Suprapubic skin (tissue), 4 donors: ENCODE measurements at regions not wholly inside any gene's neighbourhood (a gene's known extent, or its start where the extent isn't known, plus 50 kb on each side); places are given as distances from the start of the nearest gene placed in this dataset.
"Not testable (repeated sequence)": the region's sequence is repeated elsewhere in the genome, so short reads cannot be mapped to it uniquely, and the experiment has no call there.

Experiments used
- DNase-seq, 2 donors: peaks; one replicate each; pipeline ENCODE4 v3.0.0-alpha.2; 2019; ENCODE audit warnings: low spot score in 2 of 2
- H3K27ac ChIP-seq: fragments of 200-600 bp; sonication (generic); one replicate; pipeline ENCODE4 v1.5.1; 2019
- H3K27me3 ChIP-seq: fragments of 200-600 bp; sonication (generic); one replicate; pipeline ENCODE4 v1.5.1; 2019
- H3K36me3 ChIP-seq: fragments of 200-600 bp; sonication (generic); one replicate; pipeline ENCODE4 v1.5.1; 2019
- H3K4me1 ChIP-seq: fragments of 200-600 bp; sonication (generic); one replicate; pipeline ENCODE4 v1.5.1; 2019
- H3K4me3 ChIP-seq: fragments of 200-600 bp; sonication (generic); one replicate; pipeline ENCODE4 v1.5.1; 2019; ENCODE audit warnings: mild to moderate bottlenecking
- H3K9me3 ChIP-seq: fragments of 200-600 bp; sonication (generic); one replicate; pipeline ENCODE4 v1.5.1; 2019
- CTCF ChIP-seq, 2 donors: fragments of 200-600 bp in 1 of 2; fragments of 450-650 bp in 1 of 2; sonication (generic) in 1 of 2; IDR thresholded peaks; one replicate each; pipeline ENCODE4 v1.5.1; 2016 to 2019; ENCODE audit warnings: antibody characterized with exemption in 2 of 2, mild to moderate bottlenecking in 1 of 2, moderate library complexity in 1 of 2
- EP300 ChIP-seq: sonication (generic); formaldehyde crosslinking; IDR thresholded peaks from one replicate; pipeline ENCODE4 v1.6.1; 2017; ENCODE audit warnings: antibody characterized with exemption
- POLR2A ChIP-seq, 2 donors: fragments of 450-650 bp; IDR thresholded peaks; one replicate each; pipeline ENCODE4 v1.6.1; 2017; ENCODE audit warnings: antibody characterized with exemption in 2 of 2, mild to moderate bottlenecking in 2 of 2, moderate library complexity in 2 of 2
- POLR2AphosphoS5 ChIP-seq, 3 donors: sonication (generic); formaldehyde crosslinking; IDR thresholded peaks; one replicate each; pipeline ENCODE4 v1.6.1; 2017; ENCODE audit warnings: antibody characterized with exemption in 3 of 3
- WGBS: methylation state at CpG from one replicate; pipeline ENCODE4 v1.1.5; 2018; 5-methylcytosine and 5-hydroxymethylcytosine counted together

DNA sequence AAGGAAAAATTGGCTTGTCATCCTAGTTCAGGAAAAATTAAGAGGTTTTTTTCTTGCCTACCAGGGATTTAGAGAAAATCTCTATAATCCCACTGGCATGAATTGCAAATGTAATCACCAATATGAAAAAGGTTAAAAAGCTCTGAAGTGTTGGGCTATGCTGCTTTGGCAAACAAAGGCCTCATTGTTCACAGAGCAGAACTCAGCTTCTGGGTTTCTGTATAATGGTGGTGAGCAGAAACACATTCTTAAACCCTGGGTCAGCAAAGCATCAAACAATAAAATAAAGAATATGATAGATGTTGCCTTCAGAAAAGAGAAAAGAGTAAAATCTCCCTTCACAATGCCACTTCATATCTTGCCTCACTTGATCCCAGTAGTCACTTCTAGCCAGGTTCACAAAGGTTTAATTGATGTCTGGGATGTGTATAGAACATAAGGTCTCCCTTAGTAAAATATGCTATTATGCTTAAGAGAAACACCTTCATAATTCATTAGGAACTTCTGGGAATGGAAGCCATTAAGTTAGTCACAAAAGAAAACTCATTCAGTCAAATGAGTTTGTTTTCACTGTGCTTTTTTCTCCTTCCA is 1255.5 kb upstream of the PHF14 start:
- no peak for DNase-seq
- Histone ChIP-seq H3K4me1 (no peaks in the 10 kb centered on the region), H3K9me3 (no peaks in the 10 kb centered on the region), H3K27ac (no peak overlapping the region), H3K36me3 (no peaks in the 10 kb centered on the region), H3K4me3 (no peak overlapping the region), H3K27me3 (no peaks in the 10 kb centered on the region)
- TF ChIP-seq POLR2A (IDR thresholded peaks at IDR 0.05), result no peak
- no peak for TF ChIP-seq CTCF (IDR thresholded peaks at IDR 0.05)
- no peak for TF ChIP-seq EP300
- TF ChIP-seq POLR2AphosphoS5 (IDR thresholded peaks at IDR 0.05), result no peak

GRCh38 chr7:9719303-9719702 is 1254.4 kb upstream of the PHF14 start:
- Histone ChIP-seq H3K36me3 (no peaks in the 10 kb centered on the region), H3K27me3 (no peaks in the 10 kb centered on the region), H3K4me3 (no peak overlapping the region), H3K9me3 (no peaks in the 10 kb centered on the region), H3K27ac (no peak overlapping the region), H3K4me1 (no peaks in the 10 kb centered on the region)
- DNase-seq, result no peak
- no peak for TF ChIP-seq CTCF (IDR thresholded peaks at IDR 0.05)
- no peak for TF ChIP-seq POLR2AphosphoS5 (IDR thresholded peaks at IDR 0.05)
- no peak for TF ChIP-seq EP300
- no peak for TF ChIP-seq POLR2A (IDR thresholded peaks at IDR 0.05)
- WGBS, result 77% methylated on average over 4 of the region's 4 CpGs

DNA sequence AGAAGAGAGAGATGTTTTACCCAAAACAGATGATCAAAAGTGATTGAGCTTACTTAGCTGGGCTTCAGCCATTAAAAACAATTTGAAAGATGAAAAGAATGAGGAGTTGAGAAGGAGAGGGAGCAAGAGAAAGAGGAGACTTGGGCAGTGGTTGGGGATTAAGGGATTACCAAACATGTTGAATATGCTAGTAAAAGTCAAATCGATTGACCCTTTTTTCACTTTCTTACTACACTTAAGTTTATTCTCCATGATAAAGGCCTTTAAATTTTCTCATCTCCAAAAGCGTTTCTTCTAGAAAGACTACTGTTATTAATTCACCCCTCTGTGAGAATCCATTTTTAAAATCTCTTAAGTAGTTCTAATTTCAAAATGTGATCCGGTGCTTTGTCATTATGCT is 1254.0 kb upstream of the PHF14 start:
- Histone ChIP-seq H3K27me3 (no peaks in the 10 kb centered on the region), H3K4me3 (no peak overlapping the region), H3K36me3 (no peaks in the 10 kb centered on the region), H3K27ac (no peak overlapping the region), H3K9me3 (no peaks in the 10 kb centered on the region), H3K4me1 (no peaks in the 10 kb centered on the region)
- TF ChIP-seq EP300 (no peak), CTCF (IDR thresholded peaks at IDR 0.05) (no peak)
- DNase-seq, result no peak
- 85% methylated on average over 3 of the region's 3 CpGs for WGBS

- WGBS, result 89% methylated on average over 38 of the region's 60 CpGs
- not testable (repeated sequence) for DNase-seq, H3K27ac ChIP-seq
Measured at GRCh38 chr7:9725940-9726663, 1247.6 kb upstream of the PHF14 start.

DNA sequence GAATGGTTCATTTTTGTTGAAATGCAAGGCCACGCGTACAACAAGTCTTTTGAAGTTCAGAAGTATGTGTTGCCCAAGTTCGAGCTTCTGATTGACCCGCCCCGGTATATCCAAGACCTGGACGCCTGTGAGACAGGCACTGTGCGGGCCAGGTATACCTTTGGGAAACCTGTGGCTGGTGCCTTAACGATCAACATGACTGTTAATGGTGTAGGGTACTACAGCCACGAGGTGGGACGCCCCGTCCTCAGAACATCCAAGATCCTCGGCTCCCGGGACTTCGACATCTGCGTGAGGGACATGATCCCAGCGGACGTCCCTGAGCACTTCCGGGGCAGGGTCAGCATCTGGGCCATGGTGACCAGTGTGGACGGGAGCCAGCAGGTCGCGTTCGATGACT is 1246.9 kb upstream of the PHF14 start:
- H3K36me3 ChIP-seq, H3K27ac ChIP-seq, H3K4me3 ChIP-seq, DNase-seq, H3K27me3 ChIP-seq, H3K9me3 ChIP-seq, H3K4me1 ChIP-seq: not testable (repeated sequence)
- 97% methylated on average over 13 of the region's 22 CpGs for whole genome bisulfite sequencing

More at GRCh38 chr7:9725940-9726663, 1247.6 kb upstream of the PHF14 start:
- H3K4me1 ChIP-seq, H3K4me3 ChIP-seq, H3K36me3 ChIP-seq, H3K27me3 ChIP-seq, H3K9me3 ChIP-seq: not testable (repeated sequence)

GRCh38 chr7:9727467-9727869 is 1246.2 kb upstream of the PHF14 start:
- 95% methylated on average over 9 of the region's 13 CpGs for WGBS
- not testable (repeated sequence) for H3K4me3 ChIP-seq, H3K27ac ChIP-seq, H3K9me3 ChIP-seq, H3K27me3 ChIP-seq, DNase-seq, H3K36me3 ChIP-seq, H3K4me1 ChIP-seq

DNA sequence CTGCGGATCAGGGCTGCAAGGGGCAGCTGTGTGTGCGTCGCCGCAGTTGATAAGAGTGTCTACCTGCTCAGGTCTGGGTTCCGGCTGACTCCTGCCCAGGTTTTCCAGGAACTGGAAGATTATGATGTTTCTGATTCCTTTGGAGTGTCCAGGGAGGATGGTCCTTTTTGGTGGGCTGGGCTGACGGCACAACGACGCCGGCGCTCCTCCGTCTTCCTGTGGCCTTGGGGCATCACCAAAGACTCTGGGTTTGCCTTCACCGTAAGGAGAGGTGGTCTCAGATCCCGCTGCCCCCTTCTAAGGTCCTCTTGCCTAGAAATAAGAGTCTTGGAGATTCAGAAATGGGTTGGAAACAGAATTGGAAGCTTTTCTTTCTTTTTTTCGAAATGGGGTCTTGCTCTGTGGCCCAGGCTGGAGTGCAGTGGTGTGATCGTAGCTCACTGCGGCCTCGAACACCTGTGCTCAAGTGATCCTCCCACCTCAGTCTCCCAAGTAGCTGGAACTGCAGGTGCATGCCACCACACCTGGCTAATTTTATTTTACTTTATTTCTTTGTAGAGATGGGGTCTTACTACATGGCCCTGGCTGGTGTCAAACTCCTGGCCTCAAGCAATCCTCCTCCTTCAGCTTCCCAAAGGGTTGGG is 1245.5 kb upstream of the PHF14 start:
- H3K27me3 ChIP-seq, H3K4me3 ChIP-seq, H3K27ac ChIP-seq, H3K4me1 ChIP-seq, H3K9me3 ChIP-seq, DNase-seq, H3K36me3 ChIP-seq: not testable (repeated sequence)
- 87% methylated on average over 16 of the region's 17 CpGs for WGBS
